B cell (primary cell): ENCODE measurements at regions not wholly inside any gene's neighbourhood (a gene's known extent, or its start where the extent isn't known, plus 50 kb on each side); places are given as distances from the start of the nearest gene placed in this dataset.

Experiments
- ATAC-seq: fragments of 200-7000 bp; cut with Tn5 transposase; one replicate; pipeline ENCODE4 v1.10.0; 2021; ENCODE audit warnings: low read depth, mild to moderate bottlenecking, moderate number of reproducible peaks, moderate library complexity
- CTCF ChIA-PET: fragments of 350-600 bp; sonication (Branson Sonifier 250); formaldehyde crosslinking; loops from one replicate; lab custom pipeline; 2021; ENCODE audit warnings: antibody characterized with exemption, inconsistent platforms; lab: Charles Lee
- POLR2A ChIA-PET: fragments of 350-600 bp; sonication (Branson Sonifier 250); formaldehyde crosslinking; loops from one replicate; lab custom pipeline; 2021; ENCODE audit warnings: antibody characterized with exemption; lab: Charles Lee
- DNase-seq: peaks from one replicate; pipeline ENCODE4 v3.0.0; 2013
- H2AFZ ChIP-seq: 2 replicates; pipeline ENCODE4 v1.6.1; 2012; ENCODE audit warnings: mild to moderate bottlenecking, low read depth, low read length; ENCODE audit not compliant: insufficient read depth, poor library complexity, severe bottlenecking
- H3K27ac ChIP-seq, 2 donors: 1 replicate in 1 of 2; 2 replicates in 1 of 2; pipeline ENCODE4 v1.5.1; 2012 to 2013; ENCODE audit warnings: low read length in 2 of 2, mild to moderate bottlenecking in 2 of 2, moderate library complexity in 1 of 2
- H3K27me3 ChIP-seq, 4 experiments: fragments of 200-600 bp in 1 of 4; sonication (generic) in 1 of 4; replicated peaks in 1 of 4; 1 replicate in 2 of 4; 2 replicates in 2 of 4; pipeline versions ENCODE4 v1.6.1 to v1.7.0; 2013 to 2016; ENCODE audit warnings: low read length in 3 of 4, mild to moderate bottlenecking in 2 of 4, mixed read lengths in 1 of 4, moderate library complexity in 1 of 4; ENCODE audit not compliant: insufficient read depth in 4 of 4, control insufficient read depth in 3 of 4; ENCODE audit errors: control extremely low read depth in 1 of 4
- H3K36me3 ChIP-seq, 2 experiments: replicated peaks in 1 of 2; 1 replicate in 1 of 2; 2 replicates in 1 of 2; pipeline versions ENCODE4 v1.6.1 to v1.7.1; 2013; ENCODE audit warnings: low read length in 1 of 2; ENCODE audit not compliant: insufficient read depth in 2 of 2, control insufficient read depth in 1 of 2; ENCODE audit errors: control extremely low read depth in 1 of 2, extremely low read depth in 1 of 2
- H3K4me1 ChIP-seq, 2 donors: fragments of 200-600 bp in 1 of 2; sonication (generic) in 1 of 2; 1 replicate in 1 of 2; 2 replicates in 1 of 2; pipeline versions ENCODE4 v1.5.1 to v1.6.1; 2013 to 2017; ENCODE audit warnings: low read length in 2 of 2; ENCODE audit not compliant: control insufficient read depth in 2 of 2, insufficient read depth in 2 of 2
- H3K4me2 ChIP-seq: replicated peaks from 2 replicates; pipeline ENCODE3; 2012; ENCODE audit warnings: mild to moderate bottlenecking, low read depth, low read length; ENCODE audit not compliant: poor library complexity, severe bottlenecking
- H3K4me3 ChIP-seq, 5 experiments: fragments of 200-600 bp in 1 of 5; sonication (generic) in 1 of 5; 1 replicate in 3 of 5; 2 replicates in 2 of 5; pipeline versions ENCODE4 v1.5.1 to v1.7.0; 2011 to 2016; ENCODE audit warnings: low read length in 4 of 5, mild to moderate bottlenecking in 4 of 5, low read depth in 2 of 5, control low read depth in 1 of 5, moderate library complexity in 1 of 5; ENCODE audit not compliant: insufficient read depth in 1 of 5; ENCODE audit errors: control extremely low read depth in 1 of 5, extremely low read depth in 1 of 5
- H3K79me2 ChIP-seq: fragments of 200-600 bp; sonication (generic); one replicate; pipeline ENCODE4 v1.6.0; 2016; ENCODE audit warnings: low read length; ENCODE audit not compliant: control insufficient read depth, insufficient read depth
- H3K9ac ChIP-seq: fragments of 200-600 bp; sonication (generic); 2 replicates; pipeline ENCODE4 v1.6.1; 2017; ENCODE audit warnings: mild to moderate bottlenecking, low read length, moderate library complexity
- H3K9me3 ChIP-seq, 3 donors: one replicate each; pipeline versions ENCODE4 v1.6.1 to v1.7.1; 2013; ENCODE audit warnings: low read length in 2 of 3; ENCODE audit not compliant: control insufficient read depth in 2 of 3, insufficient read depth in 1 of 3; ENCODE audit errors: control extremely low read depth in 1 of 3
- H4K20me1 ChIP-seq: 2 replicates; pipeline ENCODE4 v1.6.0; 2012; ENCODE audit warnings: mild to moderate bottlenecking, low read length; ENCODE audit not compliant: insufficient read depth, control insufficient read depth, poor library complexity, severe bottlenecking
- H3K27ac Mint-ChIP-seq: one replicate; pipeline ENCODE4 v1.8.0; 2021; ENCODE audit warnings: mixed read lengths
- H3K27me3 Mint-ChIP-seq: one replicate; pipeline ENCODE4 v1.8.0; 2021; ENCODE audit warnings: mixed read lengths
- H3K4me1 Mint-ChIP-seq: one replicate; pipeline ENCODE4 v1.8.0; 2021; ENCODE audit warnings: mixed read lengths
- H3K4me3 Mint-ChIP-seq: one replicate; pipeline ENCODE4 v1.8.0; 2021; ENCODE audit warnings: mixed read lengths
- H3K9me3 Mint-ChIP-seq: one replicate; pipeline ENCODE4 v1.8.0; 2022; ENCODE audit warnings: mixed read lengths; ENCODE audit not compliant: insufficient read depth
- CTCF ChIP-seq: fragments of 200-600 bp; IDR thresholded peaks from one replicate; pipeline ENCODE4 v1.8.0; 2022; ENCODE audit warnings: antibody characterized with exemption, mild to moderate bottlenecking
- EZH2 ChIP-seq: IDR thresholded peaks from 2 replicates; pipeline ENCODE4 v1.6.1; 2012; ENCODE audit warnings: borderline replicate concordance, low read depth, mild to moderate bottlenecking, moderate library complexity, low read length; ENCODE audit not compliant: insufficient read depth, poor library complexity, severe bottlenecking
- WGBS: methylation state at CpG from one replicate; pipeline ENCODE4 v1.1.5; 2013; ENCODE audit warnings: missing lambda C conversion rate; ENCODE audit not compliant: insufficient coverage; 5-methylcytosine and 5-hydroxymethylcytosine counted together
- intact Hi-C: fragments of 100-400 bp; cut with micrococcal nuclease; formaldehyde crosslinking; loops from one replicate; pipeline ENCODE4 v1.10.0; 2022

GRCh38 chr3:156014489-156014888 is 105.9 kb upstream of the KCNAB1 start:
- Histone ChIP-seq H3K27me3 (no peaks in the 10 kb centered on the region), H3K4me3 (no peak overlapping the region), H3K4me1 (no peaks in the 10 kb centered on the region), H4K20me1 (no peaks in the 10 kb centered on the region), H3K9me3 (no peaks in the 10 kb centered on the region), H3K36me3 (no peaks in the 10 kb centered on the region), H2AFZ (no peak overlapping the region), H3K9ac (no peak overlapping the region), H3K79me2 (no peaks in the 10 kb centered on the region), H3K4me2 (no peak overlapping the region), H3K27ac (no peak overlapping the region)
- intact Hi-C loops, result no loop called here
- POLR2A ChIA-PET, result no interaction called here
- Mint-ChIP-seq H3K27ac (no peak overlapping the region), H3K9me3 (no peaks in the 10 kb centered on the region), H3K4me3 (no peak overlapping the region), H3K4me1 (no peaks in the 10 kb centered on the region), H3K27me3 (peaks cover 8% of the 10 kb centered on the region)
- CTCF ChIA-PET, result no interaction called here
- ATAC-seq (no peak), DNase-seq (no peak)
- WGBS, result no CpG with 5 or more reads among the region's 4 CpGs
- no peak for TF ChIP-seq EZH2
- no peak for TF ChIP-seq CTCF

- peaks cover under 1% of the 10 kb centered on the region for H3K27me3 Mint-ChIP-seq
- CTCF ChIA-PET, result no interaction called here
- Histone ChIP-seq H3K9ac (no peak overlapping the region), H3K4me3 (no peak overlapping the region), H3K9me3 (no peaks in the 10 kb centered on the region), H4K20me1 (no peaks in the 10 kb centered on the region), H3K27ac (no peak overlapping the region), H3K79me2 (no peaks in the 10 kb centered on the region), H3K4me2 (no peak overlapping the region), H3K27me3 (no peaks in the 10 kb centered on the region), H3K4me1 (no peaks in the 10 kb centered on the region), H2AFZ (no peak overlapping the region), H3K36me3 (no peaks in the 10 kb centered on the region)
- no peaks in the 10 kb centered on the region for H3K9me3 Mint-ChIP-seq
- no peak overlapping the region for H3K4me3 Mint-ChIP-seq
- intact Hi-C loops, result no loop called here
- no peak for DNase-seq
- POLR2A ChIA-PET, result no interaction called here
- 100% methylated on average over 3 of the region's 4 CpGs for WGBS
- ATAC-seq, result no peak
- H3K27ac Mint-ChIP-seq, result no peak overlapping the region
- TF ChIP-seq EZH2, result no peak
- TF ChIP-seq CTCF, result no peak
- no peaks in the 10 kb centered on the region for H3K4me1 Mint-ChIP-seq
Measured at GRCh38 chr3:156016902-156017301, 103.5 kb upstream of the KCNAB1 start.
